ENCODE measurements at regions not wholly inside any gene's neighbourhood (a gene's known extent, or its start where the extent isn't known, plus 50 kb on each side); places are given as distances from the start of the nearest gene placed in this dataset.

DNA sequence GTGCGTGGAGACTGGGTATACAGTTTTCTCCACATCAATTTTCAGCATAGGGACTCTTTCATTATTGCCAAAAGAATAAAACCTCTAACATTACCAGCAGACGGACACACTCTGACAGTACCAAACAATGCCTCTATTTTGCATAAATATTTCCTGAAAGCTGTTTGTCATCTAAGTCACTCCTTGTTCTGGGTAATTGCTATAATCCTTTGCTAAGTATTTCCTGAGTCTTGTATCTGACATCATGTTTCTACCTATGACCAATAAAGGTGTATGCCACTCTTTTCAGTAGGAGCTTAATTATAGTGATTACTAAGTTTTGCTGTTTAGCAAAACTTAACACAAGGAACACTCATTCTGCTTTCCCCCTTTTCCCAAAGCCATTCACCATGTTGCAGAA lies 886.5 kb downstream of the SLITRK6 start:
- TF ChIP-seq, protein P1, sequence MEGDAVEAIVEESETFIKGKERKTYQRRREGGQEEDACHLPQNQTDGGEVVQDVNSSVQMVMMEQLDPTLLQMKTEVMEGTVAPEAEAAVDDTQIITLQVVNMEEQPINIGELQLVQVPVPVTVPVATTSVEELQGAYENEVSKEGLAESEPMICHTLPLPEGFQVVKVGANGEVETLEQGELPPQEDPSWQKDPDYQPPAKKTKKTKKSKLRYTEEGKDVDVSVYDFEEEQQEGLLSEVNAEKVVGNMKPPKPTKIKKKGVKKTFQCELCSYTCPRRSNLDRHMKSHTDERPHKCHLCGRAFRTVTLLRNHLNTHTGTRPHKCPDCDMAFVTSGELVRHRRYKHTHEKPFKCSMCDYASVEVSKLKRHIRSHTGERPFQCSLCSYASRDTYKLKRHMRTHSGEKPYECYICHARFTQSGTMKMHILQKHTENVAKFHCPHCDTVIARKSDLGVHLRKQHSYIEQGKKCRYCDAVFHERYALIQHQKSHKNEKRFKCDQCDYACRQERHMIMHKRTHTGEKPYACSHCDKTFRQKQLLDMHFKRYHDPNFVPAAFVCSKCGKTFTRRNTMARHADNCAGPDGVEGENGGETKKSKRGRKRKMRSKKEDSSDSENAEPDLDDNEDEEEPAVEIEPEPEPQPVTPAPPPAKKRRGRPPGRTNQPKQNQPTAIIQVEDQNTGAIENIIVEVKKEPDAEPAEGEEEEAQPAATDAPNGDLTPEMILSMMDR (IDR thresholded peaks at IDR 0.05; ENCODE audit: insufficient read depth, low read depth, low read length): no peak
- TF ChIP-seq EZH2 (IDR thresholded peaks at IDR 0.05; ENCODE audit: insufficient read depth, low read length): no peak

Measured in astrocyte (in vitro differentiated cells and primary cell).